ENCODE measurements at regions not wholly inside any gene's neighbourhood (a gene's known extent, or its start where the extent isn't known, plus 50 kb on each side); places are given as distances from the start of the nearest gene placed in this dataset.

DNA sequence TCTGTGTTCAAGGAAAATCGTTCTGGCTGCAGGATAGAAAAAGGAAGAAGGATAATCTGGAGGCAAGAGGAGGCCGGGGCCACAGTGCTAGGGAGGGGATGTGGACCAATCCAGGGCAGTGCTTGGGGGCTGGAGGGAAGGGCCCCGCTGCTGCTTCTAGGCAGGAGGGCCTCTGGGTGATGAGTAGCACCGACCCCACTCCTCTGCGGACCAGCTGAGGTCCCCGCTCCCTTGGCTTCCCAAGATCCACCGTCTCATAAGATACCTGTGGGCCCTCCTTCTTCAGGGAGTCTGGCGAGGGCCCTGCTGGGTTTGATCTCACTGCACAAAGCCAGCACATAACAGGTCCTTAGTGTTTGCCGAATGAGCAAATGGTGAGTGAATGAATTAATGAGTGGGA is 93.5 kb upstream of the MVB12B start:
- Histone ChIP-seq H3K4me3 (ENCODE audit: low read depth, low read length) (no peak overlapping the region), H3K9me3 (ENCODE audit: severe bottlenecking) (no peaks in the 10 kb centered on the region), H3K36me3 (no peaks in the 10 kb centered on the region), H3K27ac (no peak overlapping the region), H3K27me3 (ENCODE audit: insufficient read depth, low read depth, severe bottlenecking) (no peaks in the 10 kb centered on the region)
- DNase-seq = no peak
- TF ChIP-seq, protein P1, sequence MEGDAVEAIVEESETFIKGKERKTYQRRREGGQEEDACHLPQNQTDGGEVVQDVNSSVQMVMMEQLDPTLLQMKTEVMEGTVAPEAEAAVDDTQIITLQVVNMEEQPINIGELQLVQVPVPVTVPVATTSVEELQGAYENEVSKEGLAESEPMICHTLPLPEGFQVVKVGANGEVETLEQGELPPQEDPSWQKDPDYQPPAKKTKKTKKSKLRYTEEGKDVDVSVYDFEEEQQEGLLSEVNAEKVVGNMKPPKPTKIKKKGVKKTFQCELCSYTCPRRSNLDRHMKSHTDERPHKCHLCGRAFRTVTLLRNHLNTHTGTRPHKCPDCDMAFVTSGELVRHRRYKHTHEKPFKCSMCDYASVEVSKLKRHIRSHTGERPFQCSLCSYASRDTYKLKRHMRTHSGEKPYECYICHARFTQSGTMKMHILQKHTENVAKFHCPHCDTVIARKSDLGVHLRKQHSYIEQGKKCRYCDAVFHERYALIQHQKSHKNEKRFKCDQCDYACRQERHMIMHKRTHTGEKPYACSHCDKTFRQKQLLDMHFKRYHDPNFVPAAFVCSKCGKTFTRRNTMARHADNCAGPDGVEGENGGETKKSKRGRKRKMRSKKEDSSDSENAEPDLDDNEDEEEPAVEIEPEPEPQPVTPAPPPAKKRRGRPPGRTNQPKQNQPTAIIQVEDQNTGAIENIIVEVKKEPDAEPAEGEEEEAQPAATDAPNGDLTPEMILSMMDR (IDR thresholded peaks at IDR 0.05; ENCODE audit: low read depth, low read length) = no peak

DNA sequence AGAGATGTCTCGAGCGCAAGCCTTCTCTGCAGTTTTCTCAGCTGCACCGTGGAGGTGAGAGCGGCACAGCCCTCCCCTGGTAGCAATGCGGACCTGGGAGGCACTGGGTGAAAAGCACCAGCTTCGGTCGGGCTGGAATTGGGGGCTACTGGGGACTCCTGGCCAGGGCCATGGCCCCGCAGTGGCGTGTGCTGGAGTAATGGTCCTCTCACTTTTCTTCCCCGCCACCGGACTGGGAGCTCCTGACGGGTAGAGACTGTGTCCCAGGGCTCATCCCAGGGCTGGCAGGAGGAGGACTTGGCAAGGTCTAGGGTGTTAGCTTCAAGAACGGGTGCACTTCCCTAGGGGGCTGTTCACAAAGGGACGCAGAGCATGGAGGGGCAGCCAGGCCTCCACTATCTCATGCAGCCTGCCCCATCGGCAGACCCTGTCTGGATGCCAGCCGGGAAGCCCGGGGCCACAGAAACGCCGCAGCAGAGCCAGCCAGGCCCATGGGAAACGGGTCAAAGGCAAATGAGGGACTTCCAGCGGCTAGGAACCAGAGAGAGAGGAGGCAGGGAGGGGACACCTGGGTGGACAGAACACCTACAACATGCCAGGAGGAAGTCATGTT is 92.6 kb upstream of the MVB12B start:
- no peak overlapping the region for H3K27ac ChIP-seq
- H3K36me3 ChIP-seq = no peaks in the 10 kb centered on the region
- no peak for DNase-seq
- H3K4me3 ChIP-seq (ENCODE audit: low read depth, low read length) = no peak overlapping the region
- H3K27me3 ChIP-seq (ENCODE audit: insufficient read depth, low read depth, severe bottlenecking) = no peaks in the 10 kb centered on the region
- no peaks in the 10 kb centered on the region for H3K9me3 ChIP-seq (ENCODE audit: severe bottlenecking)
- TF ChIP-seq, protein P1 (IDR thresholded peaks at IDR 0.05; ENCODE audit: low read depth, low read length) = no peak

DNA sequence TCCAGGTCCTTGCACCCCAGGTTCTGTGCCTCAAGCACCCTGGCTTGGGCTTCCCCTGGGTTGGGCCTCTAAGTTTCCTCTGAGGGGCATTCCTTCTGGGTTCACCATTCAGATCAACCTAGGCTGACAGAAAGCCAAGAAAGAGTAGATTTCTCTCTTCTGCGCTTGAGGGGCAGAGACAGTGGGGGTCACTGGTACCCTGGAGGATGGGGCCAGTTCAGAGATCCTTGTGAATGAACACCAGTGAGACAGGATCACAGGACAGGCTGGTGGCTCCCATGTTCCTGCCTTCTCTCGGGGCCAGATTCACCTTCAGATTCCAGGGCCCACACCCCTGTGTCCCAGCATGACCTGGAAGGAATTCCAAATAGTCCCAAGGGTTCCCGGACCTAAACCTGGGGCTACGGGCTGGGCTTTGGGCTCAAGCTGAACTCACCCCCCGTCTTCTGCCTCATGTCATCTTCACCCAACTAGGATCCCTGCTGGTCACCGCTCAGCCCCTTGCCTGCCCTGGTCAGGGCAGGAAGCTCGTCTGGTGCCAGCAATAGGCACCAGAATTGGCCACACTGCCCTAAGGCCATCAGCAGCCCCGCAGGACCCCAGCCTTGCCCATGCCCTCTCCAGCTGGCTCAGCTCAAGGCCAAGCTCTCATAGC is 91.8 kb upstream of the MVB12B start:
- no peaks in the 10 kb centered on the region for H3K36me3 ChIP-seq
- no peaks in the 10 kb centered on the region for H3K9me3 ChIP-seq (ENCODE audit: severe bottlenecking)
- H3K27me3 ChIP-seq (ENCODE audit: insufficient read depth, low read depth, severe bottlenecking) = no peaks in the 10 kb centered on the region
- no peak overlapping the region for H3K4me3 ChIP-seq (ENCODE audit: low read depth, low read length)
- TF ChIP-seq, protein P1 (IDR thresholded peaks at IDR 0.05; ENCODE audit: low read depth, low read length) = no peak
- no peak for DNase-seq
- no peak overlapping the region for H3K27ac ChIP-seq

DNA sequence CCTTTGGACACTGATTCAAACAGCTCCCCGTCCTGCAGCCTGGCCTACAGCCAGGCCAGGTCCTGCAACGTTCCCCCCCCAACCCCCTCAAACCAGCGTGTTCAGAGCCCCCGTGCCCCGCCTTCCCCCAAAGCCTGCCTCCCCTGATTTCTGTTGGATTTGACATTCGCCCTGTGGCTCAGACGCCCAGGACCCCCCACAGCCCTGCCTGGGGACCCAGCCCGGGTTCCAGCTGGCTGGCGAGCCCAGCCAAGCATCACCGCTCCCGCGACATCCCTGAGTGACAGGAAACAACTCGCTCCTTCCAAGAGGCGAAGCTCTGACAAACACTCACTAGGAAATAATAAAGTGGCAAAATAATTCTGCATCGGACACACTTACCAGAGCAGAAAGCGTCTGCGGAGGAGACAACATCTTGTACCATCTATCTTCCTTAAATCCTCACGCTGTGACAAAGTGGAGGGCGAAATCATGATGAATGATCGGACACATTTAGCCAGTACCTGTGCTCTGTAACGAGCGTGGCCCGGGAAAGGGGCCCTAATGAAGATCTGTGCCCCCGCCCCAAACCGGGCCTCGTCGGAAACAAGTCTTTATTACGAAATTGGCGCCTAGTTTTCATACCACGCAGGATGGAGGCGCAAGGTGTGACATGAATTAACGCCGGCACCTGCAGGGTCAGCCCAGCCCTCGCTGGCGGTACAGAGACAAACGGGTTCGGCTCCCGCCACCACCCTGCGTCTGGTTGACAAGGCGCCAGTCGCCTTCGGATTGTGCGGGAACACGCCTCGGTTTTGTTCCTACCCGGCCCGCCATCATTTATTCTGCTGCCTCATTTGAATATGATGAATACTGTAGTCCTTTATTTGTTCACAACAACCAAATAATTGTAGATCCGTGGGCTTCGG is 91.0 kb upstream of the MVB12B start:
- no peak overlapping the region for H3K27ac ChIP-seq
- H3K27me3 ChIP-seq (ENCODE audit: insufficient read depth, low read depth, severe bottlenecking) = no peaks in the 10 kb centered on the region
- no peak overlapping the region for H3K4me3 ChIP-seq (ENCODE audit: low read depth, low read length)
- no peak for DNase-seq
- TF ChIP-seq, protein P1 (IDR thresholded peaks at IDR 0.05; ENCODE audit: low read depth, low read length) = no peak
- no peaks in the 10 kb centered on the region for H3K36me3 ChIP-seq
- no peaks in the 10 kb centered on the region for H3K9me3 ChIP-seq (ENCODE audit: severe bottlenecking)

DNA sequence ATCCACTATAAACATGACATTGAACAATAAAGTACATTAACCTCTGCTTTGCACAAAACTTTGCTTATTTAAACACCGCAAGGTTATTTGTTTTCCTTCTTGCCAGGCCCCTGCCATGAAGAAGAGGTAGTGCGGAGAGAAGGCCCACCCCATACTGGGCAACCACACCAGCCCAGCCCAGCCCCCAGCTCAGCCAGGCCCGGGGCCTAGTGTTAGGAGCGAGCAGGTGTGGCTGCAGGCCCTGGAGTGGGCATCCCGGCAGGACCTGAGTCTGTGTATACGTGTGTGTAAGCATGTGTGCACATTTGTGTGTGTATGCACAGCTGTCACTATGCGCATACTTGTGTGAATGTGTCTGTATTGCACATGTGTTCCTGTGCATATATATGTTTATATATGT is 90.4 kb upstream of the MVB12B start:
- Histone ChIP-seq H3K27ac (no peak overlapping the region), H3K9me3 (ENCODE audit: severe bottlenecking) (no peaks in the 10 kb centered on the region), H3K27me3 (ENCODE audit: insufficient read depth, low read depth, severe bottlenecking) (no peaks in the 10 kb centered on the region), H3K36me3 (no peaks in the 10 kb centered on the region), H3K4me3 (ENCODE audit: low read depth, low read length) (no peak overlapping the region)
- TF ChIP-seq, protein P1 (IDR thresholded peaks at IDR 0.05; ENCODE audit: low read depth, low read length) = no peak
- DNase-seq = no peak
